Left renal cortex interstitium (tissue), 4 donors: ENCODE measurements at regions not wholly inside any gene's neighbourhood (a gene's known extent, or its start where the extent isn't known, plus 50 kb on each side); places are given as distances from the start of the nearest gene placed in this dataset.

Source experiments
- DNase-seq, 4 donors: peaks; one replicate each; pipeline ENCODE4 v3.0.0-alpha.2; 2013; ENCODE audit warnings: low read depth in 4 of 4, low spot score in 2 of 4, missing footprints in 1 of 4

GRCh38 chr12:22740656-22741355 is 115.8 kb downstream of the ETNK1 start:
- no peak for DNase-seq

DNA sequence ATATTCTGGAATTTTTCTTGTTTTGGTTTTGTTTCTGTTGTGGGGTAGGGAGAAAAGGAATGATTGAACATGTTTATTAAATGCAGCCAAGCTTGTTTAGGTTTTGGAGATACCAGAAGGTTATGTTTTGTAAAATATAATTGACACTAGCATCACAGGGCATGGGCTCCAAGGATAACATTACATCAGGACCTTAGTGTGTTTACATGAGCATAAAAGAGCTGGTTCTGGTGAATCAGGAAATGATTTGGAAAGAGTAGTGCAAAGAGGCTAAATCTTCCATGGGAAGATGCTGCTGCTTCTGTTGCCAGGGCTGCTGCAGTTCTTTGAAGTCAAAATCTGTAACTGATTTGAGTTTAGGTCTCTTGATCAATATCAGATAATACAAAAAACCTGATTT is 118.7 kb downstream of the ETNK1 start:
- no peak for DNase-seq

- no peak for DNase-seq
Measured at GRCh38 chr12:22744197-22744596, 119.2 kb downstream of the ETNK1 start.

GRCh38 chr12:22746720-22747119 is 121.7 kb downstream of the ETNK1 start:
- DNase-seq = no peak

DNA sequence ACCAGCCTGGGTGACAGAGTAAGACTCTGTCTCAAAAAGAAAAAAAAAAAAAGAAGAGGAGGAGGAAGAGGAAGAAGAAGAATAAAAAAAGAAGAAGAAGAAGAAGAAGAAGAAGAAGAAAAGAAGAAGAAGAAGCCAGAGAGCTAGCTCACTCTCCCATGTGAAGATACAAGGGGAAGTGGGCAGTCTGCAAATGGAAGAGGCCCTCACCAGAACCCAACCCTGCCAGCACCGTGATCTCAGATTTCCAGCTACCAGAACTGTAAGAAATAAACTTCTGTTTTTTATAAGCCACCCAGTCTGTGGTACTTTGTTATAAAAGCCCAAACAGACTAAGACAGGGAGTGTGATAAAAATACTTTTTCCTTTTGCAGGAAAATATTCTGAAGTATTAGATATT is 130.7 kb downstream of the ETNK1 start:
- no peak for DNase-seq

GRCh38 chr12:22759769-22760674 is 135.1 kb downstream of the ETNK1 start:
- DNase-seq = no peak

DNA sequence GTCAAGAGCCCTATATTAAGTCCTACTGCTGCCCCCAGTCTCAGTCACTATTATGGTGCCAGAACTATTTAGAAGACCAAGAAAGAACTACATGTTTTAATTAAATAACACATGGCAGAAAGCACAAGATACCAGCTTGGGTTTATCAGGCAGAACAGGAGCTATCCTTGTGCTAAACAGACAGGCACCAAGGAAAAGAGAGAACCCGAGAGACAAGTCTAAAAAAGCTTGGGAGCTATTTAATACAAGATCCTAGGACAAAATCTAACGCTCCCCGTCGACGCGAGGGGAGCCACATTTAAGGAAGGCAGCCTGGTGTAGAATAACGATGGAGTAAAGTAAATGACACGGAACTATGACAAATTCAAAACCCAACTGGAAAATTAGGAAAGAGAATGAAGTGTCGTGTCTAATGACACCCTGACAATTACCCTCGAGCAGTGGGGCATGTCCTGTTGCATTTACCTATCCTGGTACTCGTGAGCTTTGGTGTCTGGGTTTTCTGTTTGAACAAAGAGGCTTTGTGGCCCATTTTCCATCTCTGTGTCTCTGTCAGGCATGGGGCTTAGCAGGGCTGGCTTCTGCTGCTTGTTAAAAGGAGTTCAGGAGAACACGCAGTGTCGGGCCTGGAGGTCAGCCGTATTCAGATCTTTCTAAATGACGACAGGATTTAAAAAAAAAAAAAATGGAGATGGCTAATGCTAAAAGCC is 140.6 kb downstream of the ETNK1 start:
- no peak for DNase-seq

DNA sequence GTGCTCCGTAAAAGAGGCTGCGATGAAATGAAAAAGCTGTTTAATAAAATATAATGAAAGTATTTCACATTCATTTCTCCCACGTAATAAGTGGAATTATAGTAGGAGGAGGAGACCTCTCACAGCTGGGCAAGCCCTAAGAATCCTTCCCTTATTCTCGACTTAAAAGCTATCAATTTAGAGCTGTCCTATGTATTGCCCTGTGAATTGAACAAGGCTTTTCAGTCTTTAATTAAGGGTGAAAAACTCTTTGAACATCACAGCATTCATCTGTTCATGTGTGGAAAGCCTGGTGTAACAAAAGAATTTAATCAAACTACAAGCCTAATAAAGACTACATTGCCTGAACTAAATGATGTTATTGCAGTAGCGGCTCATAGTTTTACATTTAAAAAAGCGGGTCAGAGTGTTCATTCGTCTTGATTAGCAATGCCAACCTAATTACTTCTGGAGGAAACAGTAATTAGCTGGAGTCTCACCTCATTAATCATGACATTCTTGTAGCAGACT is 142.0 kb downstream of the ETNK1 start:
- DNase-seq = no peak

DNA sequence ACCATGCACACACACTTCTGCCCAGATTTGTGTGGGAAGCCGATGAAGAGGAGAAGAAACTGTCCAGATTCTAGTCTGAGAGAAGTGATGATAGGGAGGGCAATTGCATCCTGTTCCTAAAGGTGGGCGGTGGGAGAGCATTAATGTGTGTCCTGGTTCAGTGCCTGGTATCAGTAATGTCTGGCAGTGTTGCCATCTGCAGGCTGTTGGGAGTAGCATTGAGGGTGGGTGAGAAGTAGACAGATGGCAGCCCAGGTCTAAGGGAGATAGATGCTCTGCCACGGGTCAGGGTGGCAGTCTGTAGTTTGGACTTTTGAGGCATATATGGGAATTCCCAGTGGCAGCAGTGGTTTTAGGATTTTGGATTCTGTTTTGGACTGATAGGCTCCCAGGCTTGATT is 156.4 kb downstream of the ETNK1 start:
- DNase-seq = no peak

DNA sequence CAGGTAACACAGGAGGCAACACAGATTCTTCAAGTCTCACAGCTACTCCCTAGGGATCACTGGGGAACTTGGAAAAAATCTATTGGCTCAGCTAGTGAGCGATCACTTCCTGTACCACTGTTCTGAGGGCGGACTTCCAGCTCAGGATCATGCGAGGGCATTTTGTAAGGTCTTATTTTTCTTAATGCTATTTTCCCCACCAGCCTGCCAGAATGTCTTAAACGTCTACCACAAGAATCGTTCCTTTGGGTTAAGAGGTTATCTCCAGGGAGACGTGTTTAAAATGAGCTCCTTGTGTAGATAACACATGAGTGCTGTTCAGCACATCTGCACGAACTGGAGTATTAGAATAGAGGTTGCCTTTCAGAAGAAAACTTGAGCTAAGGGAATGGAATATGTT is 162.6 kb downstream of the ETNK1 start:
- no peak for DNase-seq

DNA sequence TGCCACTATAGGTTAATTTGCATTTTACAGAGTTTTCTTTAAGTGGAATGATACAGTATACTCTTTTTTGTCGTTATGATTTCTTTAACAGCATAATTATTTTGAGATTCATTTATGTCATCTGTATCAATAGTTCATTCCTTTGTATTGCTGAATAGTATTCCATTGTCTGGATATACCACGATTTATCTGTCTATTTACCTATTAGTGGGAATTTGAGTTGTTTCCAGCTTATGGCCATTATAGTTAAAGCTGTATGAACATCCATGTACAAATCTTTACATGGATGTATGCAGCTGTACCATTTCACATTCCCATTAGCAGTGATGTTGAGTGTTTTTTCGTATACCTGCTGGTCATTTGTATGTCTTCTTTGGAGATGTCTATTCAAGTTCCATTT is 163.9 kb downstream of the ETNK1 start:
- DNase-seq = no peak

- no peak for DNase-seq
Measured at GRCh38 chr12:22792138-22792537, 167.2 kb downstream of the ETNK1 start.

- no peak for DNase-seq
Measured at GRCh38 chr12:22794017-22794416, 169.0 kb downstream of the ETNK1 start.

DNA sequence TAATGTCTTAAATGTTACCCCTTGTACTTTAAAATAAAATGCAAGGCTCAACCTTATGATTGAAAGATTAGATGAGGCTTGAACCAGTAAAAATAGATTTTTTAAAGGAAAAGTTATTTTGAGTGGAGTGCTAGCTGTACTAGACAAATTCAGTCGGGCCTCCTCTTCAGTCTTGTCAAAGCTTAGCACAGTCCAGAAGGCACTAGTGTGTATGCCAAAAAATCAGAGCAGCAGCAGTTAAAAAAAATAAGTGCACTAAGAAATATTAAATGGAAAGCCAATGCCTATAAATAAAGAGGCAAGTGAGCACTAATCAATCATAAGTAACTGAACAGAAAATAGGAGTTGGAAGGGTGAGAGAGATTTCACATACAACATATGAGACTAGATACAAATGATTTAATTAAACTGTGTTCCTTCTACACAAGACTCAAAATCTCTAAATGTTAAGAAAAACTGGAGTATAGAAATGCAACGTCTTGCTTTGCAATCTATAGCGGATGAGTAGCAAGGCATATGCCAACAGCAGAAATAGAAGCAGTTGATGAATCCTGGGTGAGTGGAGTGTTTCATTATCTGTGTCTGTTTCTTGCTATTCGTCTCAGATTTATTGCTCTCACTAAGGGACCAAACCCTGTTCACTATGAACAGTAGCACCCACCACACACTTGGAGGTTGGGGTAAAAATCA is 172.1 kb downstream of the ETNK1 start:
- DNase-seq = no peak

- no peak for DNase-seq
Measured at GRCh38 chr12:22797701-22798100, 172.7 kb downstream of the ETNK1 start.

DNA sequence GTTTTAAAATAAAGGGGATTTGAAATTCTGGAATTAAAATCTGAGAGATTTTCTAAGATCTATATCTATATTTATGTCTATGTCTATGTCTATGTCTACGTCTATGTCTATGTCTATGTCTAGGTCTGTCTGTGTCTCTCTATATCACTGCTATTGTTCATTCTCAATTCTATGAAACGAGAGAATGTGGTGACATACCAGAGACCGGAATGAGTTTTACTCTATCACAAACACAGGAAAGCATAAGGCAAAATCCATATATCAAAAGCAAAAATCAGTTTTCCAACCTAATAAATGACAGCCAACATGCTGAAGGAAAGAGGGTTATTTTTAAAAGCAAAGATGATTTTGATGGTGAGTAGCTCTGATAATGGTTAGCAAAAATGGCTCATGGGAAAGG is 173.1 kb downstream of the ETNK1 start:
- no peak for DNase-seq

DNA sequence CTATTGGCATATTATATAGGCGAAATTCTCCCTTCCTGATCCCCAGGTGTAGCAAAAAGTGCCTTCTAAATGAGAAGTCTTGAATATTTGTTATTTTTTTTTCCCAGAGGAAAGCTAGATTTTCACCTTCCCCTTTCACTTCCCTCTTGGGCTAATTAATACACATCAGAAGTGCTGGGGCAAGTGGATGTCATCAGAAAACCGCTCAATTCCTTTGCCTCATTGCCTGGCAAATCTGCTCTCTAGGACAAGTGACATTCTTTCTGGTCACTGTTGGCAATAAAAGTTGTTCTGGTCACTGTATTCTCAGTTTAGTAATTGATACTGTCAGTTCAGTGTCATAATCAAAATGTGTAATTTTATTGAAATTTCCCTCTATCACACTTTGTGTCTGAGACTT is 174.5 kb downstream of the ETNK1 start:
- DNase-seq = no peak

GRCh38 chr12:22800332-22800731 is 175.4 kb downstream of the ETNK1 start:
- DNase-seq = no peak

GRCh38 chr12:22802883-22803630 is 178.1 kb downstream of the ETNK1 start:
- no peak for DNase-seq

DNA sequence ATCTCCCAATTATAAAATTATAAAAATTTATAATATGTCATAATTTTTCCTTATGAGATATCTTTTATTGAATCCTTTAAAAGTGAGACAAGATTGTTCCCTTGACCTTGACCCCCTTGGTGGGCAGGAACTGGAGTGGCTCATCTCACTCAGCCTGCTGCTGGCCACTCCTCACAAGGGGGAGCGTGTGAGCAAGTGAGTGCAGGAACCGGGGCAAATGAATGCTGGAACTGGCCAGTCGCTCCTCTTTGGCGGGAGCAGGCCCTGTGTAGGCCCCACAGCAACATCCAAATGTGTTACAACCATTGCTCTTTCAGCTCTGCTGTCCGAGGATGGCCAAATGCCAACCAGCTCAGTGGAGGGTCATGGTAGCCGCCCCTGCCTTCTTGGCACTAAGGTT is 178.8 kb downstream of the ETNK1 start:
- DNase-seq = no peak
